Loucy (cell line): ENCODE measurements at regions not wholly inside any gene's neighbourhood (a gene's known extent, or its start where the extent isn't known, plus 50 kb on each side); places are given as distances from the start of the nearest gene placed in this dataset.

ENCODE experiments used
- CTCF ChIP-seq: fragments of 200-600 bp; sonication (generic); conservative IDR thresholded peaks from 2 replicates; pipeline ENCODE4 v1.5.1; 2014; ENCODE audit warnings: mild to moderate bottlenecking, antibody characterized with exemption, low read length
- EZH2phosphoT487 ChIP-seq: fragments of 200-600 bp; IDR thresholded peaks from 2 replicates; pipeline ENCODE4 v1.6.1; 2018; ENCODE audit warnings: antibody characterized with exemption, mild to moderate bottlenecking, moderate library complexity, borderline replicate concordance

DNA sequence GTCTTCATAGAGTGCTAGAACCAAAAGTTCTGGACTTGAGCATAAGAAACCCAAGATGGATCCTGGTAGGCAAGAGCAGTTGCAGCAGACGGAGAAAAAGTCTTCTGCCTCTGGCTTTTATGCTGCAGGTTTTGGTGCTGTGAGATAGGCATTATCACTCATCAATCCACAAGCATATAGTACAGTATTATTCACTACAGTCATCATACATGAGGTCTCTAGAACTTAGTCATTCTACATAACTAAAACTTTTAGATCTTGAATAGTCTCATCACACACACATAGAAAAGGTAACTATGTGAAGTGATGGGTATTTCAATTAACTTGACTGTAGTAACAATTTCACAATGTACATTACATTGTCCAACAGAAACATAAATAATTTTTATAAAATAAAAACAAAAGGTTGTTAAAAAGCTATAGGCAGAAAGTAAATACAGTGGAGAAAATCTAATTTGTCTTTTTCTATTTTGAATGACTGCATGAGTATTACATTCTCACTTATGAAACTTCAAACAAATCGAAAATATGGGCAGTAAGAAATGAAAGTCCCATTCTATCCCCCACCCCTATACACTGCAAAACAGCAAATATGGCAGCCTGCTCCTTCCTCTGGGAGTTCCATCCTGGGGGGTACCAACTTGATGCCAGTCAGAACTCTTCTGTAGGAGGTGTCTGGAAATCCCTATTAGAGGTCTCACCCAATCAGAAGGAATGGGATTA, 534.3 kb upstream of the ACVR2A start:
- no peak for TF ChIP-seq CTCF
- TF ChIP-seq EZH2phosphoT487 = no peak
